ENCODE measurements at regions not wholly inside any gene's neighbourhood (a gene's known extent, or its start where the extent isn't known, plus 50 kb on each side); places are given as distances from the start of the nearest gene placed in this dataset.

- ChIA-PET POLR2A (no interaction called here), CTCF (no interaction called here)
- TF ChIP-seq CTCF (IDR thresholded peaks at IDR 0.05; ENCODE audit: low read depth, low read length) = no peak
- Histone ChIP-seq H3K4me3 (ENCODE audit: low read depth, low read length) (no peak overlapping the region), H3K27ac (ENCODE audit: low read depth, low read length) (no peak overlapping the region), H3K9me3 (ENCODE audit: control insufficient read depth, insufficient read depth, low read length) (no peaks in the 10 kb centered on the region; the same call in 1 of the 2 replicates), H3K27me3 (ENCODE audit: control insufficient read depth, insufficient read depth, low read length) (no peaks in the 10 kb centered on the region)
- no peak for DNase-seq (ENCODE audit: low read depth, low spot score)
Measured at GRCh38 chr3:25071846-25072245, 356.2 kb upstream of the RARB start.

GRCh38 chr3:25073423-25073822, 354.6 kb upstream of the RARB start:
- DNase-seq (ENCODE audit: low read depth, low spot score) = no peak
- Histone ChIP-seq H3K9me3 (ENCODE audit: control insufficient read depth, insufficient read depth, low read length) (no peaks in the 10 kb centered on the region; the same call in 1 of the 2 replicates), H3K4me3 (ENCODE audit: low read depth, low read length) (no peak overlapping the region), H3K27me3 (ENCODE audit: control insufficient read depth, insufficient read depth, low read length) (no peaks in the 10 kb centered on the region), H3K27ac (ENCODE audit: low read depth, low read length) (no peak overlapping the region)
- TF ChIP-seq CTCF (IDR thresholded peaks at IDR 0.05; ENCODE audit: low read depth, low read length) = no peak
- POLR2A ChIA-PET = no interaction called here
- CTCF ChIA-PET = no interaction called here

- no peak overlapping the region for H3K27ac ChIP-seq (ENCODE audit: low read depth, low read length)
- POLR2A ChIA-PET = no interaction called here
- no peaks in the 10 kb centered on the region for H3K27me3 ChIP-seq (ENCODE audit: control insufficient read depth, insufficient read depth, low read length)
- CTCF ChIA-PET = no interaction called here
- no peak for DNase-seq (ENCODE audit: low read depth, low spot score)
- no peak overlapping the region for H3K4me3 ChIP-seq (ENCODE audit: low read depth, low read length)
- TF ChIP-seq CTCF (IDR thresholded peaks at IDR 0.05; ENCODE audit: low read depth, low read length) = no peak
- H3K9me3 ChIP-seq (ENCODE audit: control insufficient read depth, insufficient read depth, low read length) = no peaks in the 10 kb centered on the region; the same call in 1 of the 2 replicates
Measured at GRCh38 chr3:25074149-25074548, 353.9 kb upstream of the RARB start.

- Histone ChIP-seq H3K9me3 (ENCODE audit: control insufficient read depth, insufficient read depth, low read length) (no peaks in the 10 kb centered on the region), H3K27ac (ENCODE audit: low read depth, low read length) (no peak overlapping the region), H3K4me3 (ENCODE audit: low read depth, low read length) (no peak overlapping the region), H3K27me3 (ENCODE audit: control insufficient read depth, insufficient read depth, low read length) (no peaks in the 10 kb centered on the region)
- ChIA-PET POLR2A (no interaction called here), CTCF (no interaction called here)
- TF ChIP-seq CTCF (IDR thresholded peaks at IDR 0.05; ENCODE audit: low read depth, low read length) = no peak
- no peak for DNase-seq (ENCODE audit: low read depth, low spot score)
Measured at GRCh38 chr3:25080461-25080860, 347.6 kb upstream of the RARB start.

GRCh38 chr3:25084016-25084415, 344.0 kb upstream of the RARB start:
- DNase-seq (ENCODE audit: low read depth, low spot score) = no peak
- CTCF ChIA-PET = no interaction called here
- TF ChIP-seq CTCF (IDR thresholded peaks at IDR 0.05; ENCODE audit: low read depth, low read length) = no peak
- Histone ChIP-seq H3K27me3 (ENCODE audit: control insufficient read depth, insufficient read depth, low read length) (no peaks in the 10 kb centered on the region), H3K27ac (ENCODE audit: low read depth, low read length) (no peak overlapping the region), H3K4me3 (ENCODE audit: low read depth, low read length) (no peak overlapping the region), H3K9me3 (ENCODE audit: control insufficient read depth, insufficient read depth, low read length) (no peaks in the 10 kb centered on the region)
- POLR2A ChIA-PET = no interaction called here
